ENCODE measurements at regions not wholly inside any gene's neighbourhood (a gene's known extent, or its start where the extent isn't known, plus 50 kb on each side); places are given as distances from the start of the nearest gene placed in this dataset.

DNA sequence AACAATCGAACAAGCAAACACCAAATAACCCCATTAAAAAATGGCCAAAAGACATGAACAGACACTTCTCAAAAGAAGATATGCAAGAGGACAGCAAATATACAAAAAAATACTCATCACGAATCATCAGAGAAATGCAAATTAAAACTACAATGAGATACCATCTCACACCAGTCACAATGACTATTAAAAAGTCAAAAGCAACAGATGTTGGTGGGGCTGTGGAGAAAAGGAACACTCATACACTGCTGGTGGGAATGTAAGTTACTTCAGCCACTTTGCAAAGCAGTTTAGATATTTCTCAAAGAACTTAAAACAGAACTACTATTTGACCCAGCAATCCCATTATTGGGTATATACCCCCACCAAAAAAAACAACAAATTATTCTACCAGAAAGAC, 51.3 kb upstream of the FLI1 start:
- peaks cover 5% of the 10 kb centered on the region for H3K27me3 Mint-ChIP-seq (ENCODE audit: low read depth)
- DNase-seq (no peak), ATAC-seq (replicated peaks in 1 of 2) (peak in 1 of 2 donors; percentile 54)
- H3K27ac Mint-ChIP-seq: no peak overlapping the region
- H3K4me3 Mint-ChIP-seq: no peak overlapping the region
- peaks cover 2 to 8% of the 10 kb centered on the region in 2 donors for H3K9me3 Mint-ChIP-seq
- peaks cover 12% of the 10 kb centered on the region for H3K4me1 Mint-ChIP-seq (ENCODE audit: low read depth)
- peaks cover 2 to 3% of the 10 kb centered on the region in 2 donors for H3K36me3 Mint-ChIP-seq (ENCODE audit: insufficient read depth in 2 of 2)

DNA sequence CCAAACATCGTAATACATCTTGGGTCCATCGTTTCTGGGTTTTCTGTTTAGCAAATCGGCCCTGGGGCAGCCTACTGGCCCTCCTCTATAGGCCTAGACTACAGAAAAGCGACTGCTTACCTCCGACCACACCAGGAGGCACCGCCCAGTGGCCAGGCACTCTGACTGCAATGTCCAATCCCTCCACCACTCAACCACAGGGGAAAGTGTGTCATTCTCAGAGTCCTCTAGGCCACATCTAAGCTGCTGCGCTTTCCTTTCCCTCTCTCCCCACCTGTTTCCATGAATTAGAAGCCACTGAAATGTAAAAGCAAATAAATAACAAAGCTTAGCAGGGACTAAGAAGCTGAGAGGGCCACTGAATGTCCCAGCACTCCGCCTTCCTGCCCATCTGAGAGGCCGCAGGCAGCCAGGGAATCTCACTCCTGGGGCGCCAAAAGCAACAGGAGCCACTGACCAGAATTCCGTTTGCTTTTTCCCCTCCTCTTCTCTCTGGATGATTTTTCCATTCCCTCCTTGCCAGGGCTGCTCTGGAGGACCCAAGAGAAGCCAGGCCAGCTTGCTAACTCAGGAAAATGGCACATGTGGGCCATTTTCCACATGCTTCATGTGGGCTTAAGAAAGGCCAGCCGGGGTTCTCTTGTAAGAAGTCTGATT, 50.1 kb upstream of the FLI1 start:
- peaks cover 2 to 8% of the 10 kb centered on the region in 2 donors for H3K9me3 Mint-ChIP-seq
- DNase-seq (peak; percentile 10 to 37), ATAC-seq (replicated peaks in 1 of 2) (peak; percentile 58 to 77)
- H3K27me3 Mint-ChIP-seq (ENCODE audit: low read depth): peaks cover 5% of the 10 kb centered on the region
- H3K4me1 Mint-ChIP-seq (ENCODE audit: low read depth): peaks cover 12% of the 10 kb centered on the region
- peaks cover 2 to 3% of the 10 kb centered on the region in 2 donors for H3K36me3 Mint-ChIP-seq (ENCODE audit: insufficient read depth in 2 of 2)
- no peak overlapping the region for H3K27ac Mint-ChIP-seq
- H3K4me3 Mint-ChIP-seq: no peak overlapping the region

Data from activated T-cell treated with anti-CD3 and anti-CD28 coated beads, Interleukin-2, amount 50 U/mL, for 72 hours (primary cell).